ENCODE measurements at regions not wholly inside any gene's neighbourhood (a gene's known extent, or its start where the extent isn't known, plus 50 kb on each side); places are given as distances from the start of the nearest gene placed in this dataset.

DNA sequence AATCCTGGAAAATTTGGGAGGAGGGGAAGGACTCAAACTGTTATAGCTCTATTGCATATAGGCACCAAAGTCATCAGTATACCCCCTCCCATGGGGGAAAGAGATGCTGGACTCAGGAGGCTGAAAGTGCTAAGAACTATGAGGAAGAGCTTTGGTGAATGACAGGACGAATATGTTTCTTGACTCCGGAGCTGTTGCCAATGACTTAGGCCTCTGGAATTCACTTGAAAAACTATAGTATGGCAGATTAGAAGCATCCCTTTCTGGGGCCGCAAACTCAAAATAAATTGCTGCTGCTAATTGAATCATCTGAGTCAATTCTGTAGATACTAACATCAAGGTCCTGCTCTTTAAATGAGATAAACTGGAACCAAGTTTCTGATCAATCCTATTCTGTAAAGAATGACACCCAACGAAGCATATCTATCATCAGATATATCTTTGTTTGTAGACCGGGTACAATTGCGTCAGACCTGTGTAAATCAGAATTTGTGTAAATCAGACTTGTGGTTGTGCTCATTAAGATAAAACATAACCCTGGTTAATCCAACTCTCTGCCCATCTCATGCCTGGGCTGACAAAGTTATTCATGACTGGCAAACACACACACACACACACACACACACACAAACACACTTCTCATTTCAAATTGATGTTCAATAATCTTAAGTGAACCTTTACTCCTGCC is 1793.8 kb upstream of the PCDH20 start:
- TF ChIP-seq SMARCC2 (IDR thresholded peaks at IDR 0.05), result no peak
- no peak for TF ChIP-seq MYC (CRISPR knock-in tag; IDR thresholded peaks at IDR 0.05; ENCODE audit: borderline replicate concordance)
- no peak for TF ChIP-seq SP140L (CRISPR knock-in tag; IDR thresholded peaks at IDR 0.05; ENCODE audit: borderline replicate concordance)
- no peak for TF ChIP-seq MAX (IDR thresholded peaks at IDR 0.05)
- TF ChIP-seq EZH2 (conservative IDR thresholded peaks at IDR 0.05; ENCODE audit: low read depth, low read length), result no peak
